Endothelial cell (in vitro differentiated cells): ENCODE measurements at regions not wholly inside any gene's neighbourhood (a gene's known extent, or its start where the extent isn't known, plus 50 kb on each side); places are given as distances from the start of the nearest gene placed in this dataset.

Experiments used
- DNase-seq: peaks from one replicate; pipeline ENCODE4 v3.0.0; 2021; ENCODE audit warnings: low spot score
- H3K27ac Mint-ChIP-seq: one replicate; pipeline ENCODE4 v1.8.0; 2021; ENCODE audit warnings: mixed read lengths, inconsistent platforms; ENCODE audit not compliant: unreplicated experiment
- H3K27me3 Mint-ChIP-seq: one replicate; pipeline ENCODE4 v1.8.0; 2021; ENCODE audit warnings: mild to moderate bottlenecking, moderate library complexity, mixed read lengths, inconsistent platforms; ENCODE audit not compliant: unreplicated experiment
- H3K36me3 Mint-ChIP-seq: one replicate; pipeline ENCODE4 v1.8.0; 2021; ENCODE audit warnings: mild to moderate bottlenecking, low read depth, mixed read lengths, inconsistent platforms; ENCODE audit not compliant: unreplicated experiment
- H3K4me1 Mint-ChIP-seq: one replicate; pipeline ENCODE4 v1.8.0; 2021; ENCODE audit warnings: mild to moderate bottlenecking, mixed read lengths, inconsistent platforms; ENCODE audit not compliant: unreplicated experiment
- H3K4me3 Mint-ChIP-seq: one replicate; pipeline ENCODE4 v1.8.0; 2021; ENCODE audit warnings: mild to moderate bottlenecking, mixed read lengths, inconsistent platforms; ENCODE audit not compliant: unreplicated experiment
- H3K9me3 Mint-ChIP-seq: one replicate; pipeline ENCODE4 v1.8.0; 2021; ENCODE audit warnings: mixed read lengths, inconsistent platforms; ENCODE audit not compliant: unreplicated experiment
- CTCF ChIP-seq: fragments of 200-600 bp; sonication (generic); IDR thresholded peaks from one replicate; pipeline ENCODE4 v1.5.0; 2021; ENCODE audit warnings: antibody characterized with exemption; ENCODE audit not compliant: unreplicated experiment

- DNase-seq = no peak
- Mint-ChIP-seq H3K4me3 (no peak overlapping the region), H3K36me3 (no peaks in the 10 kb centered on the region), H3K27me3 (peaks cover 5% of the 10 kb centered on the region), H3K27ac (no peak overlapping the region), H3K9me3 (no peaks in the 10 kb centered on the region), H3K4me1 (peaks cover 5% of the 10 kb centered on the region)
- TF ChIP-seq CTCF = no peak
These were observed 764.6 kb upstream of the GHITM start for GRCh38 chr10:83374741-83375140.

GRCh38 chr10:83375274-83375673 lies 764.0 kb upstream of the GHITM start:
- H3K9me3 Mint-ChIP-seq = no peaks in the 10 kb centered on the region
- H3K27ac Mint-ChIP-seq = no peak overlapping the region
- no peaks in the 10 kb centered on the region for H3K36me3 Mint-ChIP-seq
- peaks cover 4% of the 10 kb centered on the region for H3K27me3 Mint-ChIP-seq
- H3K4me1 Mint-ChIP-seq = peaks cover 8% of the 10 kb centered on the region
- DNase-seq = no peak
- no peak overlapping the region for H3K4me3 Mint-ChIP-seq
- no peak for TF ChIP-seq CTCF

- Mint-ChIP-seq H3K36me3 (no peaks in the 10 kb centered on the region), H3K9me3 (no peaks in the 10 kb centered on the region), H3K4me1 (no peaks in the 10 kb centered on the region), H3K4me3 (no peak overlapping the region), H3K27ac (no peak overlapping the region), H3K27me3 (no peaks in the 10 kb centered on the region)
- TF ChIP-seq CTCF = no peak
- no peak for DNase-seq
These were observed 741.5 kb upstream of the GHITM start for GRCh38 chr10:83397806-83398205.

GRCh38 chr10:83410570-83410969 lies 728.7 kb upstream of the GHITM start:
- no peaks in the 10 kb centered on the region for H3K9me3 Mint-ChIP-seq
- H3K27ac Mint-ChIP-seq = no peak overlapping the region
- no peaks in the 10 kb centered on the region for H3K4me1 Mint-ChIP-seq
- no peak for DNase-seq
- TF ChIP-seq CTCF = no peak
- H3K27me3 Mint-ChIP-seq = no peaks in the 10 kb centered on the region
- no peaks in the 10 kb centered on the region for H3K36me3 Mint-ChIP-seq
- no peak overlapping the region for H3K4me3 Mint-ChIP-seq

GRCh38 chr10:83425306-83425705 lies 714.0 kb upstream of the GHITM start:
- Mint-ChIP-seq H3K36me3 (no peaks in the 10 kb centered on the region), H3K27ac (no peak overlapping the region), H3K4me1 (no peaks in the 10 kb centered on the region), H3K9me3 (no peaks in the 10 kb centered on the region), H3K4me3 (no peak overlapping the region), H3K27me3 (no peaks in the 10 kb centered on the region)
- no peak for TF ChIP-seq CTCF
- DNase-seq = no peak
